H9 (cell line): ENCODE measurements at regions not wholly inside any gene's neighbourhood (a gene's known extent, or its start where the extent isn't known, plus 50 kb on each side); places are given as distances from the start of the nearest gene placed in this dataset.

ENCODE experiments used
- DNase-seq: peaks from one replicate; pipeline ENCODE4 v3.0.0-alpha.2; 2017
- H2AFZ ChIP-seq: one replicate; pipeline ENCODE4 v1.6.1; 2013; ENCODE audit warnings: mild to moderate bottlenecking, low read length, control low read depth, moderate library complexity
- H2AK5ac ChIP-seq: 2 replicates; pipeline ENCODE4 v1.6.1; 2013; ENCODE audit warnings: low read length, control low read depth, mixed read lengths; ENCODE audit not compliant: insufficient read length
- H2BK120ac ChIP-seq: one replicate; pipeline ENCODE4 v1.6.1; 2013; ENCODE audit warnings: low read depth, mild to moderate bottlenecking, low read length, control low read depth, inconsistent platforms; ENCODE audit not compliant: poor library complexity, severe bottlenecking
- H2BK12ac ChIP-seq: 2 replicates; pipeline ENCODE4 v1.6.1; 2013; ENCODE audit warnings: low read length, control low read depth, mixed read lengths, low read depth; ENCODE audit not compliant: insufficient read length
- H2BK15ac ChIP-seq: 2 replicates; pipeline ENCODE4 v1.6.1; 2013; ENCODE audit warnings: low read depth, low read length, control low read depth
- H2BK20ac ChIP-seq: one replicate; pipeline ENCODE4 v1.6.1; 2013; ENCODE audit warnings: low read depth, mild to moderate bottlenecking, low read length, control low read depth, inconsistent platforms; ENCODE audit not compliant: poor library complexity, severe bottlenecking
- H2BK5ac ChIP-seq: 2 replicates; pipeline ENCODE4 v1.6.1; 2013; ENCODE audit warnings: low read length, control low read depth, mixed read lengths; ENCODE audit not compliant: insufficient read length
- H3K14ac ChIP-seq: 2 replicates; pipeline ENCODE4 v1.6.1; 2013; ENCODE audit warnings: low read length, control low read depth; ENCODE audit not compliant: insufficient read depth
- H3K18ac ChIP-seq: 2 replicates; pipeline ENCODE4 v1.6.1; 2013; ENCODE audit warnings: low read depth, mild to moderate bottlenecking, mixed read lengths, low read length, control low read depth; ENCODE audit not compliant: insufficient read length
- H3K23ac ChIP-seq: 2 replicates; pipeline ENCODE4 v1.6.1; 2013; ENCODE audit warnings: low read length, control low read depth, mixed read lengths, low read depth; ENCODE audit not compliant: insufficient read length
- H3K23me2 ChIP-seq: 2 replicates; pipeline ENCODE4 v1.6.1; 2013; ENCODE audit warnings: low read depth, mild to moderate bottlenecking, mixed read lengths, low read length, control low read depth; ENCODE audit not compliant: insufficient read length, poor library complexity, severe bottlenecking
- H3K27ac ChIP-seq: 2 replicates; pipeline ENCODE4 v1.5.1; 2013; ENCODE audit warnings: low read length, control low read depth, mixed read lengths, low read depth; ENCODE audit not compliant: insufficient read length
- H3K27me3 ChIP-seq: 2 replicates; pipeline ENCODE4 v1.6.1; 2013; ENCODE audit warnings: low read length, control low read depth, inconsistent platforms; ENCODE audit not compliant: insufficient read depth
- H3K4ac ChIP-seq: 2 replicates; pipeline ENCODE4 v1.6.1; 2013; ENCODE audit warnings: low read depth, mild to moderate bottlenecking, control low read depth, inconsistent platforms, low read length, moderate library complexity
- H3K4me1 ChIP-seq: 2 replicates; pipeline ENCODE4 v1.6.1; 2013; ENCODE audit warnings: low read length, control low read depth, inconsistent platforms; ENCODE audit not compliant: insufficient read depth
- H3K4me2 ChIP-seq: 2 replicates; pipeline ENCODE4 v1.6.1; 2013; ENCODE audit warnings: low read length, control low read depth, mixed read lengths; ENCODE audit not compliant: insufficient read length, insufficient read depth
- H3K56ac ChIP-seq: 2 replicates; pipeline ENCODE4 v1.6.1; 2013; ENCODE audit warnings: low read depth, mild to moderate bottlenecking, mixed read lengths, low read length, control low read depth; ENCODE audit not compliant: insufficient read length
- H3K79me1 ChIP-seq: 2 replicates; pipeline ENCODE4 v1.6.1; 2013; ENCODE audit warnings: low read depth, mild to moderate bottlenecking, moderate library complexity, low read length, control low read depth, inconsistent platforms; ENCODE audit not compliant: insufficient read depth, poor library complexity, severe bottlenecking
- H3K79me2 ChIP-seq: 2 replicates; pipeline ENCODE4 v1.6.1; 2013; ENCODE audit warnings: low read length, control low read depth, inconsistent platforms; ENCODE audit not compliant: insufficient read depth
- H3K9ac ChIP-seq: 2 replicates; pipeline ENCODE4 v1.6.1; 2013; ENCODE audit warnings: low read length, control low read depth, mixed read lengths; ENCODE audit not compliant: insufficient read length; ENCODE audit errors: extremely low read depth
- H3K9me3 ChIP-seq: one replicate; pipeline ENCODE4 v1.6.1; 2013; ENCODE audit warnings: low read depth, low read length, inconsistent platforms; ENCODE audit not compliant: control insufficient read depth
- H3T11ph ChIP-seq: one replicate; pipeline ENCODE4 v1.6.1; 2013; ENCODE audit warnings: mild to moderate bottlenecking, low read length, control low read depth, inconsistent platforms
- H4K20me1 ChIP-seq: one replicate; pipeline ENCODE4 v1.6.1; 2013; ENCODE audit not compliant: control insufficient read depth, insufficient read length, insufficient read depth
- H4K5ac ChIP-seq: 2 replicates; pipeline ENCODE4 v1.6.1; 2013; ENCODE audit warnings: low read depth, mild to moderate bottlenecking, mixed read lengths, low read length, control low read depth; ENCODE audit not compliant: insufficient read length
- H4K8ac ChIP-seq: replicated peaks from 2 replicates; pipeline ENCODE4 v1.6.1; 2013; ENCODE audit warnings: low read length, control low read depth, mixed read lengths, low read depth; ENCODE audit not compliant: insufficient read length
- H4K91ac ChIP-seq: 2 replicates; pipeline ENCODE4 v1.6.1; 2013; ENCODE audit warnings: low read depth, mild to moderate bottlenecking, moderate library complexity, mixed read lengths, low read length, control low read depth; ENCODE audit not compliant: insufficient read length
- H3K27ac Mint-ChIP-seq, 3 experiments: 2 replicates in 2 of 3; 3 replicates in 1 of 3; pipeline ENCODE4 v1.8.0; 2020 to 2021; ENCODE audit warnings: mixed read lengths in 3 of 3, mild to moderate bottlenecking in 1 of 3, moderate library complexity in 1 of 3
- H3K27me3 Mint-ChIP-seq: 2 replicates; pipeline ENCODE4 v1.8.0; 2021; ENCODE audit warnings: low read depth, mild to moderate bottlenecking, moderate library complexity, mixed read lengths
- H3K36me3 Mint-ChIP-seq, 3 experiments: 2 replicates in 2 of 3; 3 replicates in 1 of 3; pipeline ENCODE4 v1.8.0; 2020 to 2021; ENCODE audit warnings: low read depth in 3 of 3, mixed read lengths in 3 of 3; ENCODE audit not compliant: insufficient read depth in 1 of 3
- H3K4me1 Mint-ChIP-seq, 2 experiments: 2 replicates each; pipeline ENCODE4 v1.8.0; 2020; ENCODE audit warnings: mixed read lengths in 2 of 2
- H3K4me3 Mint-ChIP-seq, 2 experiments: 2 replicates in 1 of 2; 3 replicates in 1 of 2; pipeline ENCODE4 v1.8.0; 2020 to 2021; ENCODE audit warnings: mild to moderate bottlenecking in 2 of 2, mixed read lengths in 2 of 2, moderate library complexity in 1 of 2
- H3K9me3 Mint-ChIP-seq, 2 experiments: 2 replicates in 1 of 2; 3 replicates in 1 of 2; pipeline ENCODE4 v1.8.0; 2020; ENCODE audit warnings: mild to moderate bottlenecking in 2 of 2, mixed read lengths in 2 of 2, moderate library complexity in 1 of 2
- CTCF ChIP-seq: fragments of 200-600 bp; sonication (generic); conservative IDR thresholded peaks from 3 replicates; pipeline ENCODE4 v1.8.0; 2021; ENCODE audit warnings: antibody characterized with exemption, mild to moderate bottlenecking
- WGBS: extraction: QIAGEN DNeasy Blood & Tissue Kit; methylation state at CpG from one replicate; pipeline ENCODE4 v1.1.7; 2013; ENCODE audit warnings: missing lambda C conversion rate, low lambda C conversion rate, mixed read lengths; ENCODE audit not compliant: insufficient read length; ENCODE audit errors: extremely low coverage; 5-methylcytosine and 5-hydroxymethylcytosine counted together

DNA sequence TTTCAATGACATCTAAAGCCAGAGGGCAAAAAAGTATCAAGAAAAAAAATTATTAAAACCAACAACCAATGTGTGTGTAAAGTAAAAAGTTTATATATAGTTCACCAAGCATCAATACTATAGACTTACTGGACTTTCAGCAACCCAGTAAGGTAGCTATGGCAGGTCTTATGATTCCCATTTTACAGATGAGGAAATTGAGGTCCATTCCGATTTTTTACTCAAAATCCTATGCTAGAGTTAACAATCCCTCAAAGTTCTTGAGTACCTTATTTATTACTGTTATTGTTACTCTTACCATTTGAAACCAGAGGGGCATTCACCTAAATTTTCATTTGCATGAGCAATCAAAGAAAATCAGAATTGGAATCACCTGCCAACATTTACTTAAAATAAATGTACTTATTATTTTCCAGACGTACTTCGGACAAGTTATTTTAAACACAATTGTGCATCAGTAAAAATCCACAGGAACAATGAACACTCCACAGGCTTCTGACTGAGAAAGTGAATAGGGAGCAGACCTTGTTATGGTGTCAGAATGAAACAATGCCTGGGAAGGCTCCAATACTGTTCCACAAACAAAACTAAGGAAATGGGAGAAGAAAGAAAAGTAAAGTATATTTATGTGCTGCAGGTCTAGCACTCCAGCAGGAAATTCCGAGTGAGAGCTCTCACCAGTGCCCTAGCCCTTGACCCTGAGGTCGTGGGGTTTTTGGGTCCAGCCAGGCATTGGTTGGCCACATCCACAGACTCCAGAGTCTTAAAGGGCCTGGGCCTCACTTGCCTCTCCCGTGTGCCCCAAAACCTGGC, 229.9 kb downstream of the PIK3R1 start:
- no peak overlapping the region for H3K4ac ChIP-seq
- no peak overlapping the region for H3K9ac ChIP-seq
- no peaks in the 10 kb centered on the region for H3K27me3 Mint-ChIP-seq
- no peaks in the 10 kb centered on the region for H3K79me1 ChIP-seq
- no CpG with 5 or more reads among the region's 6 CpGs for WGBS
- H2BK12ac ChIP-seq = no peak overlapping the region
- H3K9me3 ChIP-seq = no peaks in the 10 kb centered on the region
- H3T11ph ChIP-seq = no peak overlapping the region
- H2BK5ac ChIP-seq = no peak overlapping the region
- H3K18ac ChIP-seq = no peak overlapping the region
- peaks cover 6 to 7% of the 10 kb centered on the region in 2 experiments; a peak in 3 of 4 replicates for H3K4me1 Mint-ChIP-seq
- no peak overlapping the region for H3K56ac ChIP-seq
- no peak overlapping the region for H2AK5ac ChIP-seq
- H3K36me3 Mint-ChIP-seq = no peaks in the 10 kb centered on the region; a peak in 1 of 7 replicates
- H3K79me2 ChIP-seq = no peaks in the 10 kb centered on the region
- H4K91ac ChIP-seq = no peak overlapping the region
- no peak overlapping the region for H3K23ac ChIP-seq
- H3K4me2 ChIP-seq = no peak overlapping the region
- no peak overlapping the region for H4K8ac ChIP-seq
- no peak overlapping the region for H3K27ac ChIP-seq
- H3K4me3 Mint-ChIP-seq = no peak overlapping the region
- H3K27me3 ChIP-seq = no peaks in the 10 kb centered on the region
- H3K23me2 ChIP-seq = no peaks in the 10 kb centered on the region
- H4K5ac ChIP-seq = no peak overlapping the region
- H2AFZ ChIP-seq = no peak overlapping the region
- no peak for TF ChIP-seq CTCF
- no peak overlapping the region for H3K27ac Mint-ChIP-seq
- no peak for DNase-seq
- no peak overlapping the region for H2BK15ac ChIP-seq
- H3K9me3 Mint-ChIP-seq = no peaks in the 10 kb centered on the region
- H4K20me1 ChIP-seq = no peaks in the 10 kb centered on the region
- H3K14ac ChIP-seq = no peak overlapping the region
- H3K4me1 ChIP-seq = no peaks in the 10 kb centered on the region
- no peak overlapping the region for H2BK20ac ChIP-seq
- no peak overlapping the region for H2BK120ac ChIP-seq
